SU-DHL-6 (cell line): ENCODE measurements at regions not wholly inside any gene's neighbourhood (a gene's known extent, or its start where the extent isn't known, plus 50 kb on each side); places are given as distances from the start of the nearest gene placed in this dataset.

Experiments
- H2AFZ ChIP-seq: fragments of 200-600 bp; sonication (generic); 2 replicates; pipeline ENCODE4 v1.6.1; 2014; ENCODE audit warnings: low read depth, mild to moderate bottlenecking, moderate library complexity, mixed read lengths, antibody characterized with exemption, low read length; ENCODE audit not compliant: severe bottlenecking
- H3F3A ChIP-seq: fragments of 200-600 bp; shearing (Covaris generic); 2 replicates; pipeline ENCODE4 v1.6.0; 2016; ENCODE audit warnings: antibody characterized with exemption, mild to moderate bottlenecking; ENCODE audit not compliant: insufficient read depth
- H3K27ac ChIP-seq: fragments of 200-600 bp; sonication (generic); 2 replicates; pipeline ENCODE4 v1.5.1; 2016; ENCODE audit warnings: low read depth, mild to moderate bottlenecking, low read length, moderate library complexity, mixed read lengths
- H3K27me3 ChIP-seq: fragments of 200-600 bp; sonication (generic), shearing (Covaris generic); 2 replicates; pipeline ENCODE4 v1.6.0; 2014; ENCODE audit warnings: mild to moderate bottlenecking, low read length
- H3K36me3 ChIP-seq: fragments of 200-600 bp; sonication (generic); 2 replicates; pipeline ENCODE4 v1.6.1; 2014; ENCODE audit warnings: mild to moderate bottlenecking, low read length, mixed read lengths
- H3K4me2 ChIP-seq: fragments of 300-600, 200-600 bp; shearing (Covaris generic), sonication (generic); 2 replicates; pipeline ENCODE4 v1.6.0; 2014; ENCODE audit warnings: low read length, low read depth, mild to moderate bottlenecking; ENCODE audit not compliant: poor library complexity, severe bottlenecking
- H3K4me3 ChIP-seq: fragments of 200-600 bp; sonication (generic); 2 replicates; pipeline ENCODE4 v1.5.1; 2014; ENCODE audit warnings: antibody characterized with exemption, low read length, mild to moderate bottlenecking, mixed read lengths; ENCODE audit not compliant: insufficient read depth, poor library complexity, severe bottlenecking
- H3K79me2 ChIP-seq: fragments of 200-600 bp; sonication (generic); 2 replicates; pipeline ENCODE4 v1.6.1; 2014; ENCODE audit warnings: mild to moderate bottlenecking, low read length, moderate library complexity; ENCODE audit not compliant: insufficient read depth
- H3K9ac ChIP-seq: fragments of 200-600 bp; sonication (generic); 2 replicates; pipeline ENCODE4 v1.7.0; 2014; ENCODE audit warnings: mild to moderate bottlenecking, low read length
- H3K9me2 ChIP-seq: fragments of 200-600 bp; sonication (generic); replicated peaks from 2 replicates; pipeline ENCODE4 v1.6.1; 2014; ENCODE audit warnings: low read length; ENCODE audit not compliant: insufficient read depth
- H3K9me3 ChIP-seq: fragments of 200-600 bp; sonication (generic); 2 replicates; pipeline ENCODE4 v1.6.1; 2014; ENCODE audit warnings: low read length, mixed read lengths; ENCODE audit not compliant: insufficient read depth
- H4K20me1 ChIP-seq: fragments of 200-600 bp; sonication (generic); 2 replicates; pipeline ENCODE4 v1.6.1; 2014; ENCODE audit warnings: low read depth, mild to moderate bottlenecking, antibody characterized with exemption, low read length, moderate library complexity, mixed read lengths
- CTCF ChIP-seq: fragments of 200-600 bp; sonication (generic); IDR thresholded peaks from one replicate; pipeline ENCODE4 v1.5.1; 2017; ENCODE audit warnings: antibody characterized with exemption, mild to moderate bottlenecking, low read length, moderate library complexity; ENCODE audit not compliant: insufficient read depth, poor library complexity, severe bottlenecking
- EZH2phosphoT487 ChIP-seq: fragments of 200-600 bp; sonication (generic), shearing (Covaris generic); conservative IDR thresholded peaks from 2 replicates; pipeline ENCODE4 v1.6.1; 2018; ENCODE audit warnings: mild to moderate bottlenecking, antibody characterized with exemption, low read length, moderate library complexity, mixed read lengths

GRCh38 chr2:122739732-122740593 is 984.5 kb downstream of the TSN start:
- H2AFZ ChIP-seq, result no peak overlapping the region
- H4K20me1 ChIP-seq, result no peaks in the 10 kb centered on the region
- no peaks in the 10 kb centered on the region for H3K27me3 ChIP-seq
- H3K79me2 ChIP-seq, result no peaks in the 10 kb centered on the region
- no peak overlapping the region for H3K27ac ChIP-seq
- no peaks in the 10 kb centered on the region for H3K36me3 ChIP-seq
- no peak overlapping the region for H3K4me3 ChIP-seq
- no peaks in the 10 kb centered on the region for H3K9me2 ChIP-seq
- no peak for TF ChIP-seq EZH2phosphoT487
- TF ChIP-seq CTCF, result no peak
- H3K4me2 ChIP-seq, result no peak overlapping the region
- H3K9me3 ChIP-seq, result no peaks in the 10 kb centered on the region
- no peak overlapping the region for H3K9ac ChIP-seq
- no peaks in the 10 kb centered on the region for H3F3A ChIP-seq

- Histone ChIP-seq H2AFZ (no peak overlapping the region), H3K9me3 (no peaks in the 10 kb centered on the region), H3K9ac (no peak overlapping the region), H3K36me3 (no peaks in the 10 kb centered on the region), H3F3A (no peaks in the 10 kb centered on the region), H3K9me2 (no peaks in the 10 kb centered on the region), H3K79me2 (no peaks in the 10 kb centered on the region), H4K20me1 (no peaks in the 10 kb centered on the region), H3K4me3 (no peak overlapping the region), H3K27ac (no peak overlapping the region), H3K4me2 (no peak overlapping the region), H3K27me3 (no peaks in the 10 kb centered on the region)
- no peak for TF ChIP-seq EZH2phosphoT487
- no peak for TF ChIP-seq CTCF
Measured at GRCh38 chr2:122740594-122740948, 985.1 kb downstream of the TSN start.

GRCh38 chr2:122741403-122741802 is 986.0 kb downstream of the TSN start:
- no peaks in the 10 kb centered on the region for H3K9me2 ChIP-seq
- H3F3A ChIP-seq, result no peaks in the 10 kb centered on the region
- H3K9me3 ChIP-seq, result no peaks in the 10 kb centered on the region
- H3K4me3 ChIP-seq, result no peak overlapping the region
- no peaks in the 10 kb centered on the region for H3K36me3 ChIP-seq
- TF ChIP-seq CTCF, result no peak
- TF ChIP-seq EZH2phosphoT487, result no peak
- H2AFZ ChIP-seq, result no peak overlapping the region
- no peak overlapping the region for H3K27ac ChIP-seq
- no peaks in the 10 kb centered on the region for H3K79me2 ChIP-seq
- no peaks in the 10 kb centered on the region for H4K20me1 ChIP-seq
- no peak overlapping the region for H3K4me2 ChIP-seq
- H3K9ac ChIP-seq, result no peak overlapping the region
- no peaks in the 10 kb centered on the region for H3K27me3 ChIP-seq
